NCI-H82 (cell line): ENCODE measurements at regions not wholly inside any gene's neighbourhood (a gene's known extent, or its start where the extent isn't known, plus 50 kb on each side); places are given as distances from the start of the nearest gene placed in this dataset.
A peak's percentile ranks its signal among the peaks of the same experiment; 100 is the strongest.

ENCODE experiments used
- DNase-seq: peaks from one replicate; lab custom pipeline; 2025; lab: John Stamatoyannopoulos, UW

GRCh38 chr9:109913461-109913810, 133.4 kb downstream of the PALM2AKAP2 start:
- DNase-seq: no peak

GRCh38 chr9:109914280-109915027, 134.5 kb downstream of the PALM2AKAP2 start:
- no peak for DNase-seq

- no peak for DNase-seq
These were observed 136.3 kb downstream of the PALM2AKAP2 start for GRCh38 chr9:109916316-109916715.

- no peak for DNase-seq
These were observed 138.6 kb downstream of the PALM2AKAP2 start for GRCh38 chr9:109918339-109919163.

GRCh38 chr9:109919736-109920408, 139.9 kb downstream of the PALM2AKAP2 start:
- DNase-seq: no peak

- DNase-seq: no peak
These were observed 142.8 kb downstream of the PALM2AKAP2 start for GRCh38 chr9:109922617-109923470.

- no peak for DNase-seq
These were observed 143.4 kb downstream of the PALM2AKAP2 start for GRCh38 chr9:109923471-109923760.

- DNase-seq: peak; percentile 47
These were observed 143.8 kb downstream of the PALM2AKAP2 start for GRCh38 chr9:109923806-109924205.

- DNase-seq: no peak
These were observed 145.8 kb downstream of the PALM2AKAP2 start for GRCh38 chr9:109925799-109926198.

- no peak for DNase-seq
These were observed 146.4 kb downstream of the PALM2AKAP2 start for GRCh38 chr9:109926421-109926869.

- DNase-seq: no peak
These were observed 151.6 kb downstream of the PALM2AKAP2 start for GRCh38 chr9:109931623-109932022.

- DNase-seq: no peak
These were observed 154.3 kb downstream of the PALM2AKAP2 start for GRCh38 chr9:109934136-109934856.

- DNase-seq: no peak
These were observed 154.8 kb downstream of the PALM2AKAP2 start for GRCh38 chr9:109934857-109935215.

- no peak for DNase-seq
These were observed 155.5 kb downstream of the PALM2AKAP2 start for GRCh38 chr9:109935406-109936087.

- DNase-seq: no peak
These were observed 158.0 kb downstream of the PALM2AKAP2 start for GRCh38 chr9:109937861-109938453.

- DNase-seq: no peak
These were observed 159.8 kb downstream of the PALM2AKAP2 start for GRCh38 chr9:109939698-109940342.

GRCh38 chr9:109940561-109940960, 160.6 kb downstream of the PALM2AKAP2 start:
- DNase-seq: no peak

- no peak for DNase-seq
These were observed 161.8 kb downstream of the PALM2AKAP2 start for GRCh38 chr9:109941771-109942170.

- DNase-seq: no peak
These were observed 165.6 kb downstream of the PALM2AKAP2 start for GRCh38 chr9:109945573-109945972.

- no peak for DNase-seq
These were observed 168.5 kb downstream of the PALM2AKAP2 start for GRCh38 chr9:109948453-109948852.
